Lung (tissue), 11 donors: ENCODE measurements at regions not wholly inside any gene's neighbourhood (a gene's known extent, or its start where the extent isn't known, plus 50 kb on each side); places are given as distances from the start of the nearest gene placed in this dataset.

Experiments
- ATAC-seq: fragments of 200-7000 bp; cut with Tn5 transposase; one replicate; pipeline ENCODE4 v1.9.1; 2020; ENCODE audit warnings: moderate number of reproducible peaks; ENCODE audit not compliant: insufficient read depth, low FRiP score
- DNase-seq, 3 donors: peaks; one replicate each; pipeline ENCODE4 v3.0.0-alpha.2; 2013 to 2017
- H3K27ac ChIP-seq, 2 donors: one replicate each; pipeline ENCODE4 v1.5.1; 2013; ENCODE audit warnings: mild to moderate bottlenecking in 2 of 2, moderate library complexity in 2 of 2, control low read depth in 1 of 2, inconsistent platforms in 1 of 2, low read depth in 1 of 2, low read length in 1 of 2
- H3K27me3 ChIP-seq, 3 donors: one replicate each; pipeline ENCODE4 v1.5.1; 2013; ENCODE audit warnings: low read length in 2 of 3; ENCODE audit not compliant: control insufficient read depth in 3 of 3, insufficient read depth in 3 of 3
- H3K36me3 ChIP-seq, 4 donors: one replicate each; pipeline ENCODE4 v1.5.1; 2013; ENCODE audit warnings: low read length in 4 of 4, mild to moderate bottlenecking in 1 of 4, moderate library complexity in 1 of 4; ENCODE audit not compliant: control insufficient read depth in 4 of 4, insufficient read depth in 4 of 4
- H3K4me1 ChIP-seq, 5 donors: one replicate each; pipeline ENCODE4 v1.5.1; 2013; ENCODE audit warnings: low read length in 5 of 5, mild to moderate bottlenecking in 2 of 5, moderate library complexity in 1 of 5; ENCODE audit not compliant: control insufficient read depth in 5 of 5, insufficient read depth in 5 of 5
- H3K4me3 ChIP-seq: one replicate; pipeline ENCODE4 v1.5.1; 2013; ENCODE audit warnings: mild to moderate bottlenecking, control low read depth, moderate library complexity
- H3K9ac ChIP-seq, 2 donors: one replicate each; pipeline ENCODE4 v1.5.1; 2013; ENCODE audit warnings: low read length in 2 of 2, control low read depth in 1 of 2; ENCODE audit not compliant: insufficient read depth in 1 of 2
- H3K9me3 ChIP-seq, 4 donors: one replicate each; pipeline ENCODE4 v1.5.1; 2013; ENCODE audit warnings: low read length in 3 of 4, mild to moderate bottlenecking in 1 of 4, moderate library complexity in 1 of 4; ENCODE audit not compliant: control insufficient read depth in 4 of 4, insufficient read depth in 3 of 4
- CTCF ChIP-seq: IDR thresholded peaks from 2 replicates; pipeline ENCODE4 v1.5.1; 2012; ENCODE audit warnings: mild to moderate bottlenecking; ENCODE audit errors: control extremely low read depth, extremely low read depth
- WGBS, 2 donors: extraction: QIAGEN DNeasy Blood & Tissue Kit; methylation state at CpG; one replicate each; pipeline ENCODE4 v1.1.7; 2013; 5-methylcytosine and 5-hydroxymethylcytosine counted together
- donor health status: control.
- donor health status: control.
- donor health status: Bipolar disorder and iron deficiency.
- donor health status: healthy.
- donor health status: DM: yes; HTN: yes; CAD: no.

DNA sequence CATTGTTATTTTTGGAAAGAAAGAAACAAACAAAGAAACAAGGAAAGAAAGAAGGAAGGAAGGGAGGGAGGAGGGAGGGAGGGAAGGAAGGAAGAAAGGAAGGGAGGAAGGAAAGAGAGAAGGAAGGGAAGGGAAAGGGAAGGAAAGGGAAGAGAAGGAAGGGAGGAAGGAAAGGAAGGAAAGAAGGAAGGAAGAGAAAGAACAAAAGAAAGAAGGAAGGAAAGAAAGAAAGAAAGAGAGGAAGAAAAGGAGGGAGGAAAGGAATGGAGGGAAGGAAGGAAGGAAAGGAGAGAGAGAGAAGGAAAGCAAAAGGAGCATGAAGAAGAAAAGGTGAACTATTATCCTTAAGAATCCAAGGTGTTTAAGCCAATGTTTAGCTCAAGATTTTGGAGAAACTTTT, 262.7 kb upstream of the STT3B start:
- no peak overlapping the region for H3K4me3 ChIP-seq
- ATAC-seq = no peak
- no peak for TF ChIP-seq CTCF
- H3K36me3 ChIP-seq = no peaks in the 10 kb centered on the region
- no peaks in the 10 kb centered on the region for H3K9me3 ChIP-seq
- no peak overlapping the region for H3K9ac ChIP-seq
- no peak overlapping the region for H3K27ac ChIP-seq
- no peaks in the 10 kb centered on the region for H3K27me3 ChIP-seq
- DNase-seq = no peak
- H3K4me1 ChIP-seq = peaks cover 0 to 7% (median 2%) of the 10 kb centered on the region in 5 donors

DNA sequence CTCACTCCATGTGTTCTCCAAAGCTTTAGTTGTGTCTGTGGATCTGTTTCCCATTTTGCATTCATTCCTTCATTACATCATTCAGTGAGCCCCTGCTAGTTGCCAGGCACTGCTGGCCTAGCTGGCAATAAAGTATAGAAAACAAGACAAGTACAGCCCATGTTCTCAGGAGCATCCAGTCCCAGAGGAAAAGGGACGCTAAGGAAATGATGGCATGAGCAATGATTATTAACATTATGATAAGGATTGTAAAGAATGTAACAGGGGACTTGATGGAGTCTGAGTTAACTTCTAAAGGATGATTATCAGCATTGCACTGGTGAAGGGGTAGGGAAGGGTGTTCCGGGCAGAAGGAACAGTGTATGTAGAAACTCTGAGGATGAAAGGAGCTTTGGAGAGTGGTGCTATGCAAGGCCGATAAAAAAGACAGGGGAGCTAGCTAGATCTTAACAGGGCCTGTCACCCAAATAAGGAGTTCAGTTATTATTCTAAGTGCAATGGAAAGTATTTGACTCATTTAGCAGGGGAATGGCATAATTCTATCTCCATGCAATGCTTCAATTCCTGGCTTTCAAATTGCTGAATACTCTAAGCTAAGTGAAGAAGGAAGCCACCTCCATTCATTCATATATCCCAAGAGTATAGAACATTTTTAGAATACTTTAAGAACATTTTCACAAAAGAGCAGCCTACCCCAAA, 258.2 kb upstream of the STT3B start:
- 72 to 80% methylated on average over 3 of the region's 3 CpGs for WGBS, 2 donors
- ATAC-seq = no peak
- no peak for TF ChIP-seq CTCF

DNA sequence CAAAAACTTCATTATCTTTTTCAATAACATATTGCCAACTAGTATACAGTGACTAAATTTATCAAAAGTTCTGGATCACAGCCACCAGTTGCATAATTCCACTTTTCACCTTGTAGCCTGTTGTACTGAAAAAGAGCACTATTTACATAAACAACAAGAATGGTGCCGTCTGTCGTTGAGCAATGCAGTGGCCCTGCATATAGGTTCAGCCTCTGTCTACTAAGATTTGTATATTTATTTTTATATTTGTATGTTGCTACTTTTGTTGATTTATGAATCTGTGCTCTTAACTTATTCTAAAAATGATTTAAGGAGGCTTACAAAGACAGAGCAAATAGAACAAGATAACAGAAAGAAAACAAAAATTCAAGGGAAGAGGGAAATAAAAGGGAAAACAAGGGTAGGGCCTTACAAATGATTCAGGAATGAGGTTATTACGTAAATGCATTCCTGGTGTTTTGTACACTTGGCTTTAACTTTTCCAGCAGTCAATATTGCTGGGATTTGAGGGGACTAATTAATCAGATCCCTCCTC, 257.6 kb upstream of the STT3B start:
- H3K36me3 ChIP-seq = no peaks in the 10 kb centered on the region
- peak in 2 of 3 donors; percentile 52 to 53 for DNase-seq
- H3K27ac ChIP-seq = no peak overlapping the region
- ATAC-seq = peak; percentile 29
- no peak for TF ChIP-seq CTCF
- WGBS, 2 donors = 43 to 71% methylated on average over 3 of the region's 3 CpGs
- no peaks in the 10 kb centered on the region for H3K27me3 ChIP-seq
- no peaks in the 10 kb centered on the region for H3K9me3 ChIP-seq
- H3K4me1 ChIP-seq = peaks cover 0 to 8% (median 5%) of the 10 kb centered on the region in 5 donors
- H3K9ac ChIP-seq = no peak overlapping the region
- no peak overlapping the region for H3K4me3 ChIP-seq

More for the DNA sequence above, 258.2 kb upstream of the STT3B start:
- no peak overlapping the region for H3K9ac ChIP-seq
- H3K27ac ChIP-seq = no peak overlapping the region
- no peaks in the 10 kb centered on the region for H3K27me3 ChIP-seq
- no peaks in the 10 kb centered on the region for H3K9me3 ChIP-seq
- no peaks in the 10 kb centered on the region for H3K36me3 ChIP-seq
- peaks cover 0 to 8% (median 5%) of the 10 kb centered on the region in 5 donors for H3K4me1 ChIP-seq
- no peak overlapping the region for H3K4me3 ChIP-seq
- DNase-seq = no peak

DNA sequence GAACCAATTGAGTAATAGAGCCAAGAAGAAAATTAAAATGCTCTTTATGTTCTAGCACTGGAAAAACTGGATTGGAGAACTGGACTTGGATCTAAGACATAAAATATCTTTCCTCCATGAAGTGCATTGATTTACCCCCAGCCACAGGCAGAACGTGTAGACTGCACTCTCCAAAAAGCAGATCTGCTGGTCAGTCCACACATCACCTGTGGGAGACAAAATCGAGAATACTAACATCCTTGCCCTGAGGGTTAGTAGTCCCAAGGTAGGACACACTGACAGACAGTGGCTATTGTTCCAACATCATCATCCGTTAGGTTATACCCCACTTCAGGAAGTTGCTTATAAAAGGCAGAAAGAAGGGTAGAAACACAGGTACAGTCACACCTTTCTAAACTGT, 257.1 kb upstream of the STT3B start:
- no peak for TF ChIP-seq CTCF
- no peak for ATAC-seq
- no peak overlapping the region for H3K9ac ChIP-seq
- no peaks in the 10 kb centered on the region for H3K27me3 ChIP-seq
- H3K36me3 ChIP-seq = no peaks in the 10 kb centered on the region
- H3K4me1 ChIP-seq = peaks cover 0 to 8% (median 5%) of the 10 kb centered on the region in 5 donors
- DNase-seq = no peak
- no peaks in the 10 kb centered on the region for H3K9me3 ChIP-seq
- H3K27ac ChIP-seq = peak overlapping the region in 1 of 2 donors; percentile 74
- WGBS, 2 donors = 77 to 83% methylated on average over 3 of the region's 3 CpGs
- no peak overlapping the region for H3K4me3 ChIP-seq
